ENCODE measurements at regions not wholly inside any gene's neighbourhood (a gene's known extent, or its start where the extent isn't known, plus 50 kb on each side); places are given as distances from the start of the nearest gene placed in this dataset.

- no peak for TF ChIP-seq CTCF (conservative IDR thresholded peaks at IDR 0.05)
- TF ChIP-seq EZH2 (IDR thresholded peaks at IDR 0.05; ENCODE audit: low read depth): no peak
- BruUV-seq (replicated peaks): no TSS peak
- POLR2A ChIA-PET (ENCODE audit: unreplicated experiment): no interaction called here
- no peak overlapping the region for H3K27ac ChIP-seq
- no peaks in the 10 kb centered on the region for H3K36me3 ChIP-seq (ENCODE audit: low read depth)
- no peaks in the 10 kb centered on the region for H3K79me2 ChIP-seq (ENCODE audit: low read depth)
- no peak overlapping the region for H2AFZ ChIP-seq
- H3F3A ChIP-seq (ENCODE audit: insufficient read depth, low read depth): no peaks in the 10 kb centered on the region
- intact Hi-C loops (cut with micrococcal nuclease; ENCODE audit: unreplicated experiment): no loop called here
- CTCF ChIA-PET: no interaction called here
- no peaks in the 10 kb centered on the region for H3K9me3 ChIP-seq (ENCODE audit: insufficient read depth, low read depth)
- 0 out of 2 replicates have a peak, but pooled peaks cover 5% of the 10 kb centered on the region for H3K27me3 ChIP-seq (ENCODE audit: insufficient read depth, low read depth)
- H3K4me3 ChIP-seq: no peak overlapping the region
- no peak for DNase-seq
- H4K20me1 ChIP-seq (ENCODE audit: insufficient read depth): no peaks in the 10 kb centered on the region
- H3K4me1 ChIP-seq (replicated peaks; ENCODE audit: insufficient read depth): no peaks in the 10 kb centered on the region
- no peak overlapping the region for H3K4me2 ChIP-seq
- no peaks in the 10 kb centered on the region for H3K9me2 ChIP-seq (ENCODE audit: insufficient read depth)
Observed at GRCh38 chr1:14300991-14301703, 297.3 kb upstream of the KAZN start.

GRCh38 chr1:14301704-14302024, 296.8 kb upstream of the KAZN start:
- H3K27ac ChIP-seq: no peak overlapping the region
- CTCF ChIA-PET: no interaction called here
- no peaks in the 10 kb centered on the region for H3F3A ChIP-seq (ENCODE audit: insufficient read depth, low read depth)
- H3K9me2 ChIP-seq (ENCODE audit: insufficient read depth): no peaks in the 10 kb centered on the region
- no peak for DNase-seq
- H3K4me1 ChIP-seq (replicated peaks; ENCODE audit: insufficient read depth): no peaks in the 10 kb centered on the region
- no peak overlapping the region for H3K4me3 ChIP-seq
- no peaks in the 10 kb centered on the region for H3K36me3 ChIP-seq (ENCODE audit: low read depth)
- 0 out of 2 replicates have a peak, but pooled peaks cover 5% of the 10 kb centered on the region for H3K27me3 ChIP-seq (ENCODE audit: insufficient read depth, low read depth)
- no peaks in the 10 kb centered on the region for H4K20me1 ChIP-seq (ENCODE audit: insufficient read depth)
- intact Hi-C loops (cut with micrococcal nuclease; ENCODE audit: unreplicated experiment): no loop called here
- no peak overlapping the region for H2AFZ ChIP-seq
- H3K79me2 ChIP-seq (ENCODE audit: low read depth): no peaks in the 10 kb centered on the region
- H3K4me2 ChIP-seq: no peak overlapping the region
- BruUV-seq (replicated peaks): no TSS peak
- POLR2A ChIA-PET (ENCODE audit: unreplicated experiment): no interaction called here
- no peak for TF ChIP-seq CTCF (conservative IDR thresholded peaks at IDR 0.05)
- no peak for TF ChIP-seq EZH2 (IDR thresholded peaks at IDR 0.05; ENCODE audit: low read depth)
- no peaks in the 10 kb centered on the region for H3K9me3 ChIP-seq (ENCODE audit: insufficient read depth, low read depth)

DNA sequence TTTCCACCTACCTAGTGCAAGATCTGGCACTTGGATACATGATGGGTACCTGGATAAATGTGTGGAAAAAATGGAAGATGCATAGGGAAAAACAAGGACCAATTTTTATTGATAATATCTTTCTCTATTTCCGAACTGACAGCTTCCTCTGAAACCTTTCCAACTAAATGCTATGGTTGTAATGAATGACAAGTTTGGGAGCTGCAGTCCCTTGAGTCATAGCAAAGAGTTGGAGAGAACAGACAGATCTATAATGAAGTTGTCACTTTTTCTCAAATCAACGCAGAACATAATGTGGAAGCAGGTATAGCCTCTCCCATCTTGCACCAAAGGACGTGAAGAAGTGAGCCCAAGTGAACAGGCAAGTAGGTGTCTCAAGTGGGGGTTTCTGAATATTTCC, 296.5 kb upstream of the KAZN start:
- DNase-seq: no peak
- Histone ChIP-seq H3K4me2 (no peak overlapping the region), H3K79me2 (ENCODE audit: low read depth) (no peaks in the 10 kb centered on the region), H3K9me3 (ENCODE audit: insufficient read depth, low read depth) (no peaks in the 10 kb centered on the region), H3K4me1 (replicated peaks; ENCODE audit: insufficient read depth) (no peaks in the 10 kb centered on the region), H3F3A (ENCODE audit: insufficient read depth, low read depth) (no peaks in the 10 kb centered on the region), H4K20me1 (ENCODE audit: insufficient read depth) (no peaks in the 10 kb centered on the region), H3K36me3 (ENCODE audit: low read depth) (no peaks in the 10 kb centered on the region), H3K4me3 (no peak overlapping the region), H3K27me3 (ENCODE audit: insufficient read depth, low read depth) (0 out of 2 replicates have a peak, but pooled peaks cover 5% of the 10 kb centered on the region), H2AFZ (no peak overlapping the region), H3K9me2 (ENCODE audit: insufficient read depth) (no peaks in the 10 kb centered on the region), H3K27ac (no peak overlapping the region)
- ChIA-PET POLR2A (ENCODE audit: unreplicated experiment) (no interaction called here), CTCF (no interaction called here)
- BruUV-seq (replicated peaks): no TSS peak
- intact Hi-C loops (cut with micrococcal nuclease; ENCODE audit: unreplicated experiment): no loop called here
- TF ChIP-seq CTCF (conservative IDR thresholded peaks at IDR 0.05) (no peak), EZH2 (IDR thresholded peaks at IDR 0.05; ENCODE audit: low read depth) (no peak)

All from PC-9 (cell line).